Lower leg skin (tissue), 3 donors: ENCODE measurements at regions not wholly inside any gene's neighbourhood (a gene's known extent, or its start where the extent isn't known, plus 50 kb on each side); places are given as distances from the start of the nearest gene placed in this dataset.

Source experiments
- POLR2A ChIP-seq, 2 donors: fragments of 450-650 bp; IDR thresholded peaks; one replicate each; pipeline ENCODE4 v1.6.1; 2016 to 2017; ENCODE audit warnings: antibody characterized with exemption in 2 of 2, mild to moderate bottlenecking in 1 of 2, moderate library complexity in 1 of 2
- TF ChIP-seq, protein P1 (sequence below), 3 donors: fragments of 450-650 bp; IDR thresholded peaks; one replicate each; pipeline ENCODE4 v1.5.1; 2016; ENCODE audit warnings: antibody characterized with exemption in 3 of 3, mild to moderate bottlenecking in 3 of 3, moderate library complexity in 2 of 3

DNA sequence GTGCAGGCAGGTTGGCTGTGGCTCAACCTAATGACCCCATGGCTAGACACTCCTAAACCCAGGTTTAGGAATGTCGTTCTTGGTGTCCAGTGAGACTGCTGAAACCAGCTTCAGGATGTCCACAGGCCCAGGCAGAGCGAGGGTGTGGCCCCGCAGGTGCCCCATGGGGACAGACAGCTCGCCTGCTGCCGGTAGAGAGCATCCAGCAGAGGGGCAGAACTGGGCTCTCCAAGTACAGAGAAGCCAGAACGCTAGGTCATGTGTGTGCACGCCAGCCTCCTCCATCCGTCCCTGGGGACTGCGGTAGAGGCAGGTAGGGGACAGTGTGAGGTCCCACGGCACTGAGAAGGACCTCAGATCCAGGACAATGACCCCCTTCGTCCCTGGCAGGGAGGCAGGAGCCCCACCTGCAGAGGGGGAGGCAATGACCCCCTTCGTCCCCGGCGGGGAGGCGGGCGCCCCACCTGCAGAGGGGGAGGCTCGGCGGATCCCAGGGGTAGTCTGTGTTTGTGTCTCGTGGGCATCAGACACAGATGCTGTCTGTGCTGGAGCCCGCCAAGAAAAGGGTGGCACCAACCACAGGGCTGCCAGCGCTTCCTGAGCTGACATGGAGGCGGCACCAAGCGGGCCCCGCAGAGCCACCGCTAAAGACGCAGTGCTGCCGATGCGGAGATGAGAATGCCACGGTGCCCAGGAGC lies 118.4 kb downstream of the FAM53A start:
- TF ChIP-seq, protein P1, sequence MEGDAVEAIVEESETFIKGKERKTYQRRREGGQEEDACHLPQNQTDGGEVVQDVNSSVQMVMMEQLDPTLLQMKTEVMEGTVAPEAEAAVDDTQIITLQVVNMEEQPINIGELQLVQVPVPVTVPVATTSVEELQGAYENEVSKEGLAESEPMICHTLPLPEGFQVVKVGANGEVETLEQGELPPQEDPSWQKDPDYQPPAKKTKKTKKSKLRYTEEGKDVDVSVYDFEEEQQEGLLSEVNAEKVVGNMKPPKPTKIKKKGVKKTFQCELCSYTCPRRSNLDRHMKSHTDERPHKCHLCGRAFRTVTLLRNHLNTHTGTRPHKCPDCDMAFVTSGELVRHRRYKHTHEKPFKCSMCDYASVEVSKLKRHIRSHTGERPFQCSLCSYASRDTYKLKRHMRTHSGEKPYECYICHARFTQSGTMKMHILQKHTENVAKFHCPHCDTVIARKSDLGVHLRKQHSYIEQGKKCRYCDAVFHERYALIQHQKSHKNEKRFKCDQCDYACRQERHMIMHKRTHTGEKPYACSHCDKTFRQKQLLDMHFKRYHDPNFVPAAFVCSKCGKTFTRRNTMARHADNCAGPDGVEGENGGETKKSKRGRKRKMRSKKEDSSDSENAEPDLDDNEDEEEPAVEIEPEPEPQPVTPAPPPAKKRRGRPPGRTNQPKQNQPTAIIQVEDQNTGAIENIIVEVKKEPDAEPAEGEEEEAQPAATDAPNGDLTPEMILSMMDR (IDR thresholded peaks at IDR 0.05) = no peak
- TF ChIP-seq POLR2A (IDR thresholded peaks at IDR 0.05) = no peak
